Activated CD8-positive, alpha-beta T cell treated with anti-CD3 and anti-CD28 coated beads for 36 hours (primary cell): ENCODE measurements at regions not wholly inside any gene's neighbourhood (a gene's known extent, or its start where the extent isn't known, plus 50 kb on each side); places are given as distances from the start of the nearest gene placed in this dataset.

Source experiments
- ATAC-seq: fragments of 200-7000 bp; cut with Tn5 transposase; one replicate; pipeline ENCODE4 v1.10.0; 2021; ENCODE audit warnings: mild to moderate bottlenecking, moderate library complexity
- CTCF ChIA-PET: fragments of 350-600 bp; sonication (Branson Sonifier 250); formaldehyde crosslinking; loops from one replicate; lab custom pipeline; 2021; ENCODE audit warnings: antibody characterized with exemption; lab: Charles Lee
- POLR2A ChIA-PET: fragments of 350-600 bp; sonication (Branson Sonifier 250); formaldehyde crosslinking; loops from one replicate; lab custom pipeline; 2021; ENCODE audit warnings: antibody characterized with exemption; lab: Charles Lee
- DNase-seq: peaks from one replicate; pipeline ENCODE4 v3.0.0-alpha.2; 2020
- H3K27ac Mint-ChIP-seq: one replicate; pipeline ENCODE4 v1.8.0; 2021; ENCODE audit warnings: mild to moderate bottlenecking, mixed read lengths
- H3K27me3 Mint-ChIP-seq: one replicate; pipeline ENCODE4 v1.8.0; 2021; ENCODE audit warnings: mixed read lengths
- H3K36me3 Mint-ChIP-seq: one replicate; pipeline ENCODE4 v1.8.0; 2021; ENCODE audit warnings: low read depth, mixed read lengths
- H3K4me1 Mint-ChIP-seq: one replicate; pipeline ENCODE4 v1.8.0; 2021; ENCODE audit warnings: low read depth, mixed read lengths
- H3K4me3 Mint-ChIP-seq: one replicate; pipeline ENCODE4 v1.8.0; 2021; ENCODE audit warnings: mild to moderate bottlenecking, moderate library complexity, mixed read lengths
- H3K9me3 Mint-ChIP-seq: one replicate; pipeline ENCODE4 v1.8.0; 2021; ENCODE audit warnings: mixed read lengths
- intact Hi-C: fragments of 100-400 bp; cut with micrococcal nuclease; formaldehyde crosslinking; loops from one replicate; pipeline ENCODE4 v1.10.0; 2022
- TF ChIP-seq, protein P1 (sequence below): fragments of 200-600 bp; IDR thresholded peaks from one replicate; pipeline ENCODE4 v1.8.0; 2022; ENCODE audit warnings: antibody characterized with exemption, mild to moderate bottlenecking

DNA sequence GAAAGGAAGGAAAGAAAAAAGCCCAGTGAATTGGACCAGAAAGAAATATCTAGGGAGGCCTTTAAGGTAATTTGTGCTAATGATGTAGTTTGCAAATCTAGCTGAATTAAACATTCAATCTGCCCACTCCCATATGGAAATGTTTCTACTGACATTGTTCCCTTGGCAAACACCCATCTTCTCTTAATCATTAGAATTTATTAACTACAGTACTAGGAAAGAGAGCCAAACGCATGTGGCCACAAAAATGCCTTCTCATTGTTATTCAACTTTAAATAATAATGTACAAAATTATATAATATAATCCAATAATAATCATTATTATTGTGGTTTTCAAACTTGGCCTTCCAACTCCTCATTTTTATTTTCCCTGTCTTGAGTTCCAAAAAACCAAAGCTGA, 234.7 kb downstream of the NHLRC3 start:
- no peaks in the 10 kb centered on the region for H3K9me3 Mint-ChIP-seq
- intact Hi-C loops = loop anchor here (10.0 kb wide), 1 partner anchor 342 kb away; no protein-coding TSS in a partner anchor
- CTCF ChIA-PET = interaction anchor here (1.5 kb wide), 1 partner anchor 11 kb away, joined by 3 read pairs; no protein-coding TSS in a partner anchor

DNA sequence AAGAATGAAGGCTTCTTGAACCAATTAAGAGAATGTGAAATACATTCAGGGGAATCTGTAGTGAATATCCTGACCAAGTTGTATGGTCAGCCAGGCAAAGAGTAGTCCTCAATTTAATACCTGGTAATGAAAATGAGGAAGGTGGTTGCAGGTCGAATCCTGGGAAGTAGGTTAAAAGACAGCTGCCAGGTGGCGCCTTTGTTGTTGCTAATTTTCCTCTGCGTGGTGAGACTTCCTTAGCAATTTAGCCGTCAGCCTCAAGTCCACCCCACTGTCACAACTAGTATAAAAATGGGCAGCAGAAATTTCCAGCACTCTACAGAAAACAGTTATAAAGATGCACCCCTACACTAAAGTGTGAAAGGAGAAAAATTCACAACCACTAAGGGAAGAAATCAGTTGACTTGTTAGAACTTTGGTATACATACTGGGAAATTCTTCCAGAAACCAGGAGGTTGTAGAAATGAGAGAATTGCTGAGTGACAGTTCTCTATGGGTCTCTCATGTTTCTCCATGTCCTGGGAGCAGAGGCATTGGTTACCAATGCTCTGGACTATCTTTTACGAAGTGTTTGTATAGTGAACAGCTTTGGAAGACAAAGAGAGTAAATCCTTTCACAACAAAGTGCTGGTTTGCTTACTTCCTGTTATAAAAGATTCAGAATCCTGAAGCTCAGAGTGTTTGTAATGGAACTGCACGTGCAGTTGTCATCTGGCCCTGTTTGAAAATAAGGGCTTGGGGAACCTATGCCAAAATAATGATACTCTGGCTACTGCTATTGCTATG, 235.9 kb downstream of the NHLRC3 start:
- ATAC-seq (no peak), DNase-seq (peak; percentile 4)
- H3K4me1 Mint-ChIP-seq = no peaks in the 10 kb centered on the region
- peaks cover 10% of the 10 kb centered on the region for H3K27me3 Mint-ChIP-seq
- TF ChIP-seq, protein P1, sequence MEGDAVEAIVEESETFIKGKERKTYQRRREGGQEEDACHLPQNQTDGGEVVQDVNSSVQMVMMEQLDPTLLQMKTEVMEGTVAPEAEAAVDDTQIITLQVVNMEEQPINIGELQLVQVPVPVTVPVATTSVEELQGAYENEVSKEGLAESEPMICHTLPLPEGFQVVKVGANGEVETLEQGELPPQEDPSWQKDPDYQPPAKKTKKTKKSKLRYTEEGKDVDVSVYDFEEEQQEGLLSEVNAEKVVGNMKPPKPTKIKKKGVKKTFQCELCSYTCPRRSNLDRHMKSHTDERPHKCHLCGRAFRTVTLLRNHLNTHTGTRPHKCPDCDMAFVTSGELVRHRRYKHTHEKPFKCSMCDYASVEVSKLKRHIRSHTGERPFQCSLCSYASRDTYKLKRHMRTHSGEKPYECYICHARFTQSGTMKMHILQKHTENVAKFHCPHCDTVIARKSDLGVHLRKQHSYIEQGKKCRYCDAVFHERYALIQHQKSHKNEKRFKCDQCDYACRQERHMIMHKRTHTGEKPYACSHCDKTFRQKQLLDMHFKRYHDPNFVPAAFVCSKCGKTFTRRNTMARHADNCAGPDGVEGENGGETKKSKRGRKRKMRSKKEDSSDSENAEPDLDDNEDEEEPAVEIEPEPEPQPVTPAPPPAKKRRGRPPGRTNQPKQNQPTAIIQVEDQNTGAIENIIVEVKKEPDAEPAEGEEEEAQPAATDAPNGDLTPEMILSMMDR = no peak
- no peaks in the 10 kb centered on the region for H3K36me3 Mint-ChIP-seq
- H3K4me3 Mint-ChIP-seq = no peak overlapping the region
- no peak overlapping the region for H3K27ac Mint-ChIP-seq
- H3K9me3 Mint-ChIP-seq = no peaks in the 10 kb centered on the region
- POLR2A ChIA-PET = no interaction called here
- intact Hi-C loops = loop anchor here (10.0 kb wide), 1 partner anchor 341 kb away; no protein-coding TSS in a partner anchor
- CTCF ChIA-PET = interaction anchor here (1.5 kb wide), 2 partner anchors 10 to 342 kb away, joined by 3 to 4 read pairs; no protein-coding TSS in a partner anchor

More for the DNA sequence above, 234.7 kb downstream of the NHLRC3 start:
- Mint-ChIP-seq H3K4me1 (no peaks in the 10 kb centered on the region), H3K36me3 (no peaks in the 10 kb centered on the region), H3K27ac (no peak overlapping the region), H3K27me3 (peaks cover 16% of the 10 kb centered on the region), H3K4me3 (no peak overlapping the region)
- TF ChIP-seq, protein P1 = no peak
- DNase-seq (no peak), ATAC-seq (no peak)
- POLR2A ChIA-PET = no interaction called here

DNA sequence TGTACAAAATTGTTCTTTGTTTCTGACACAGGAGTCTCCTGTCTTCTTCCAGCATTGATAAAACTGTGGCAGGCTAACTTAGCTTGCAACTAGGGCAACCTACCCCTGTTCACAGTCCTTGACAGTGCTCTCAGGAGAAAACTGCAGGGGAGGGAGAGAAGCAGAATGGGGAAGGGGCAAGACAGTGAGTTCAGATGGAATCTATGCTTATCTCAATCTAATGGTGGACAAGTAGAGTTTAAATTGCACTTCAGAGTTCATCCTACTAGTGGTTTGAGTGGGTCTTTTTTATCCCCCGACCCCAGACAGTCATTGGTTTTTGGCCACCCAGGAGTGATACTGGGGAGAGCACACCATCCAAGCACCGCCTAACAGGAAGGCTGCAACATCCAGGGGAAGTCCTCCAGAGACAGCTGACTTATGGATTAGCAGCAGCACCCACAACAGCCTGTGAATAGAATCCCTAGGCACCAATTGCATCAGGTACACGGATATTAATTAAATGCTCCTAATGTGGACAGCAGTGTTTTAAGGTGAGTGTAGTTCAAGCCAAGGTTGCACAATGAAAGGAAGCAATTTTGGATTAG, 236.6 kb downstream of the NHLRC3 start:
- TF ChIP-seq, protein P1 = no peak
- Mint-ChIP-seq H3K27ac (no peak overlapping the region), H3K9me3 (no peaks in the 10 kb centered on the region), H3K27me3 (peaks cover 9% of the 10 kb centered on the region), H3K4me1 (no peaks in the 10 kb centered on the region), H3K4me3 (no peak overlapping the region), H3K36me3 (no peaks in the 10 kb centered on the region)
- DNase-seq (no peak), ATAC-seq (no peak)
- CTCF ChIA-PET = interaction anchor here (1.5 kb wide), 2 partner anchors 9 to 341 kb away, joined by 3 to 4 read pairs; no protein-coding TSS in a partner anchor
- POLR2A ChIA-PET = no interaction called here
- intact Hi-C loops = loop anchor here (10.0 kb wide), 1 partner anchor 340 kb away; no protein-coding TSS in a partner anchor

DNA sequence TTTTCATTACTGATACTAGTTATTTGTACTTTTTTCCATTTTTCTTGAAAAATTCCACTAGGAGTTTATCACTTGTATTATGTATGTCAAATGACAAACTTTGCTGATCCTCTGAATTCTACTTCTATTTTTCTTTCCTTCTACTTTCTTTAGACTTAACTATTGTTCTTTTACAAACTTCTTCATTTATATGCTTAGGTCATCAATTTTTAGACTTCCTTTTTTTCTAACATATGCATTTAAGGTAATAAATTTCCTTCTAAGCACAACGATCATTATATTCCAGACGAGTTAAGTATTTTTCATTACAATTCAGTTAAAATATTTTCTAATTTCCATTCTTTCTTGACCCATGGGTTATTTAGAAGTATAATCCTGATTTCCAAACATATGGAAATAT, 240.8 kb downstream of the NHLRC3 start:
- H3K36me3 Mint-ChIP-seq = no peaks in the 10 kb centered on the region
- TF ChIP-seq, protein P1 = no peak
- ChIA-PET POLR2A (no interaction called here), CTCF (no interaction called here)
- DNase-seq (no peak), ATAC-seq (no peak)
- H3K27me3 Mint-ChIP-seq = peaks cover 10% of the 10 kb centered on the region
- H3K4me3 Mint-ChIP-seq = no peak overlapping the region
- no peaks in the 10 kb centered on the region for H3K4me1 Mint-ChIP-seq
- intact Hi-C loops = loop anchor here (10.0 kb wide), 1 partner anchor 336 kb away; no protein-coding TSS in a partner anchor
- H3K27ac Mint-ChIP-seq = no peak overlapping the region
- no peaks in the 10 kb centered on the region for H3K9me3 Mint-ChIP-seq
